ENCODE measurements at regions not wholly inside any gene's neighbourhood (a gene's known extent, or its start where the extent isn't known, plus 50 kb on each side); places are given as distances from the start of the nearest gene placed in this dataset.

GRCh38 chr2:107698861-107699260 lies 127.8 kb upstream of the RGPD4 start:
- H3K4me1 ChIP-seq (replicated peaks in 1 of 2; ENCODE audit: control insufficient read depth in 2 of 2, insufficient read depth in 2 of 2, low read length in 2 of 2) = peaks cover 0 to 2% of the 10 kb centered on the region in 2 experiments; a peak in 2 of 5 replicates
- H2AFZ ChIP-seq (ENCODE audit: low read depth, low read length) = no peak overlapping the region
- no peak overlapping the region for H3K27ac ChIP-seq (ENCODE audit: extremely low read depth, low read depth, low read length)
- FAIRE-seq (no peak), ATAC-seq (no peak), DNase-seq (ENCODE audit: extremely low read depth in 1 of 4, low spot score in 3 of 4) (no peak)
- WGBS (ENCODE audit: insufficient coverage, low coverage, missing lambda C conversion rate) = 49% methylated on average over 3 of the region's 3 CpGs
- H3K36me3 ChIP-seq (ENCODE audit: control insufficient read depth, insufficient read depth, low read length) = peaks cover 79% of the 10 kb centered on the region
- H3K79me2 ChIP-seq (ENCODE audit: control insufficient read depth, insufficient read depth, low read length) = peaks cover 44% of the 10 kb centered on the region
- no peak overlapping the region for H3K9ac ChIP-seq (ENCODE audit: insufficient read depth in 1 of 2, low read depth in 2 of 2, low read length in 2 of 2)
- no peaks in the 10 kb centered on the region for H3K27me3 ChIP-seq (ENCODE audit: control insufficient read depth in 2 of 2, insufficient read depth in 2 of 2, low read length in 2 of 2)
- in situ Hi-C loops (cut with MboI) = no loop called here
- H4K20me1 ChIP-seq (replicated peaks; ENCODE audit: control insufficient read depth, insufficient read depth, low read length) = no peaks in the 10 kb centered on the region
- POLR2A ChIA-PET = interaction anchor here (1.4 to 1.7 kb wide), 2 partner anchors 10 to 11 kb away, joined by 4 to 6 read pairs; no protein-coding TSS in a partner anchor
- H3K9me1 ChIP-seq (ENCODE audit: control insufficient read depth, insufficient read depth, low read length) = no peaks in the 10 kb centered on the region
- no TSS peak for BruUV-seq (replicated peaks)
- CTCF ChIA-PET (ENCODE audit: low intra/inter-chr PET ratio) = no interaction called here
- no peak overlapping the region for H3K4me3 ChIP-seq
- no peaks in the 10 kb centered on the region for H3K9me3 ChIP-seq (replicated peaks; ENCODE audit: control insufficient read depth, insufficient read depth, low read depth, low read length)
- TF ChIP-seq FOSL1 (tag; conservative IDR thresholded peaks at IDR 0.05) (peak; percentile 68), HDAC2 (IDR thresholded peaks at IDR 0.05) (no peak), JUND (IDR thresholded peaks at IDR 0.05; ENCODE audit: borderline replicate concordance, low read depth, low read length) (peak; percentile 40; the same call in 1 of the 2 replicates), JUND (tag; IDR thresholded peaks at IDR 0.05; ENCODE audit: borderline replicate concordance, low read depth, low read length) (no peak)
- TF ChIP-seq, protein P1, sequence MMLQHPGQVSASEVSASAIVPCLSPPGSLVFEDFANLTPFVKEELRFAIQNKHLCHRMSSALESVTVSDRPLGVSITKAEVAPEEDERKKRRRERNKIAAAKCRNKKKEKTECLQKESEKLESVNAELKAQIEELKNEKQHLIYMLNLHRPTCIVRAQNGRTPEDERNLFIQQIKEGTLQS (IDR thresholded peaks at IDR 0.05) = peak; percentile 17; the same call in 1 of the 2 replicates
- TF ChIP-seq, protein P1 (CRISPR knock-in tag; conservative IDR thresholded peaks at IDR 0.05) = no peak
- intact Hi-C loops (cut with micrococcal nuclease) = no loop called here
- H3K4me2 ChIP-seq (ENCODE audit: insufficient read depth, low read length) = no peak overlapping the region

Data from K562 (cell line).